ENCODE measurements at regions not wholly inside any gene's neighbourhood (a gene's known extent, or its start where the extent isn't known, plus 50 kb on each side); places are given as distances from the start of the nearest gene placed in this dataset.
A peak's percentile ranks its signal among the peaks of the same experiment; 100 is the strongest.

DNA sequence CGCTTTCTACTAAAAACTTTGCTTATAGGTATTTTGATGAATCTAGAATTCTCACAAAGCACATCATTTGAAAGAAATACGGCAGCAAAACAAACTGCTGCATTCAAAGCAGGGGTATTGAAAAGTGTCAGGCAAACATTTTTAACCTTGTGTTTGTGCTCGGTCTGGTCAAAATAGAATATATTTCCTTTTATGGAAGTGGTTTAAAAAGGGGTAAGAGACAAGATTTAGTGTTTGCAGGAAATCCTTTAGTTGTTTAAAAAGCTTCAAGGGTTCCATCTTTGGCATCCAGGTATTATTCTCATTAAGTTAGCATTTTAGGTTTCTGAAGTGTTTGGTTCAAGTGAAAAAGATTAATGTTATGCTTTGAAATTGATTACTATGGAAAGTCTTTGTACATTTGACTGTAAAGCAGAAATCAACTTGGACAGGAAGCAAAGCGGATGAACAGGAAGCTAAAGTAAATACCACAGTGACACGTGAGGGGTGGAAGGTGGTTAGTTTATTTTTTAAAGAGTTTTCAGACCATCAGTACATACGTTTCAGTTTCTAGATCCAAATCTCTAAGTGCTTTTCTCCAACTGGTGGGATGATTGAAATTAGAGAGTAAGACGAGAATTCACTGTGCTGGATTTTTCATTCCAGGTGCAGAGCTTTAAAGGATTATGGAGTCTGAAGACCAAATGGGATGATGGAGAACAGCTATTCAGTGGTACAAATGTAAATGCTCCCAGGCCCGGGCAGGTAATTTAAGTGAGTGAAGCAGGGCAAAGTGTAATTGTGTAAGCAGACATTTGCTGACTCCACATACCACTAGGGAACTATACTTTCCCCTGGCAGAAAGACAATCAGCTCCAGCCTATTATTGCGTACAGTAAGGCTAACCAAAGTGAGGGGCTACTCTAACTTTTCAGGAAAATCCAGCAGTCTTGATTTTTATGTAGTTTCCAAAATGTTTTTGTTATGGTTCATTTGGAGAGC is 341.8 kb upstream of the TBL1XR1 start:
- peaks cover 51% of the 10 kb centered on the region for H3K4me1 ChIP-seq (ENCODE audit: insufficient read depth, low read length, poor library complexity, severe bottlenecking)
- H3K9ac ChIP-seq (ENCODE audit: low read depth, low read length, poor library complexity, severe bottlenecking): peak overlapping the region; percentile 74
- peak overlapping the region; percentile 0; the same call in 1 of the 2 replicates for H2AFZ ChIP-seq (ENCODE audit: low read length)
- H3K27me3 ChIP-seq (ENCODE audit: insufficient read depth, low read length, poor library complexity, severe bottlenecking): no peaks in the 10 kb centered on the region
- no peak for TF ChIP-seq EZH2phosphoT487 (IDR thresholded peaks at IDR 0.05; ENCODE audit: borderline replicate concordance)
- TF ChIP-seq, protein P1, sequence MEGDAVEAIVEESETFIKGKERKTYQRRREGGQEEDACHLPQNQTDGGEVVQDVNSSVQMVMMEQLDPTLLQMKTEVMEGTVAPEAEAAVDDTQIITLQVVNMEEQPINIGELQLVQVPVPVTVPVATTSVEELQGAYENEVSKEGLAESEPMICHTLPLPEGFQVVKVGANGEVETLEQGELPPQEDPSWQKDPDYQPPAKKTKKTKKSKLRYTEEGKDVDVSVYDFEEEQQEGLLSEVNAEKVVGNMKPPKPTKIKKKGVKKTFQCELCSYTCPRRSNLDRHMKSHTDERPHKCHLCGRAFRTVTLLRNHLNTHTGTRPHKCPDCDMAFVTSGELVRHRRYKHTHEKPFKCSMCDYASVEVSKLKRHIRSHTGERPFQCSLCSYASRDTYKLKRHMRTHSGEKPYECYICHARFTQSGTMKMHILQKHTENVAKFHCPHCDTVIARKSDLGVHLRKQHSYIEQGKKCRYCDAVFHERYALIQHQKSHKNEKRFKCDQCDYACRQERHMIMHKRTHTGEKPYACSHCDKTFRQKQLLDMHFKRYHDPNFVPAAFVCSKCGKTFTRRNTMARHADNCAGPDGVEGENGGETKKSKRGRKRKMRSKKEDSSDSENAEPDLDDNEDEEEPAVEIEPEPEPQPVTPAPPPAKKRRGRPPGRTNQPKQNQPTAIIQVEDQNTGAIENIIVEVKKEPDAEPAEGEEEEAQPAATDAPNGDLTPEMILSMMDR (conservative IDR thresholded peaks at IDR 0.05; ENCODE audit: low read length): no peak
- H3K4me3 ChIP-seq (ENCODE audit: low read length, poor library complexity, severe bottlenecking): peak overlapping the region; percentile 64
- H3K9me2 ChIP-seq (replicated peaks; ENCODE audit: low read depth, low read length): no peaks in the 10 kb centered on the region
- H3K9me3 ChIP-seq (ENCODE audit: insufficient read depth, low read depth, low read length): no peaks in the 10 kb centered on the region
- H3F3A ChIP-seq (ENCODE audit: low read depth): peaks cover 19% of the 10 kb centered on the region
- H3K4me2 ChIP-seq (ENCODE audit: low read depth, low read length, poor library complexity, severe bottlenecking): peak overlapping the region; percentile 68
- H3K36me3 ChIP-seq (ENCODE audit: insufficient read depth, low read length): no peaks in the 10 kb centered on the region
- no peaks in the 10 kb centered on the region for H4K20me1 ChIP-seq (ENCODE audit: insufficient read depth, low read length, poor library complexity, severe bottlenecking)
- H3K79me2 ChIP-seq (ENCODE audit: insufficient read depth, low read length): no peaks in the 10 kb centered on the region

DNA sequence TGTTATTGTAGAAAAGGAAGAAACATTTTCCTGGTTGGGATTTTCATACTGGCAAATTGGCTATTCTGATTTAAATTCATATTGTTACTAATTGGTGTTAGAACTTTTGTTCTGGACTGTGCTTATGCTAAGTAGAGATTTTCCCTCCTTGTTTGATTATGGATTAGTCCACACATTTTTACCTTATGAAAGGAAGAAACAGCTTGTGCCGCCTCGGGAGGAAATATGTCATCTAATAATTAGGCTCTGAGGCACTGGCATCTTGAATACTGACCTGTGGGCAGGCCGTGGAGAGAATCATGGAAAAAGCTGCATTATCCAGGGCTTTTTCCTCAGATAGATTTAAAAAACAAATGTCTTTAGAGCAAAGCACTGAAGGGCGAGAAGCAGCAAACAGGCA is 344.3 kb upstream of the TBL1XR1 start:
- peak overlapping the region; percentile 4 for H3K9ac ChIP-seq (ENCODE audit: low read depth, low read length, poor library complexity, severe bottlenecking)
- H3K27me3 ChIP-seq (ENCODE audit: insufficient read depth, low read length, poor library complexity, severe bottlenecking): no peaks in the 10 kb centered on the region
- peaks cover 60% of the 10 kb centered on the region for H3K4me1 ChIP-seq (ENCODE audit: insufficient read depth, low read length, poor library complexity, severe bottlenecking)
- peaks cover 19% of the 10 kb centered on the region for H3F3A ChIP-seq (ENCODE audit: low read depth)
- no peaks in the 10 kb centered on the region for H3K79me2 ChIP-seq (ENCODE audit: insufficient read depth, low read length)
- no peak overlapping the region for H3K4me3 ChIP-seq (ENCODE audit: low read length, poor library complexity, severe bottlenecking)
- no peaks in the 10 kb centered on the region for H3K36me3 ChIP-seq (ENCODE audit: insufficient read depth, low read length)
- no peaks in the 10 kb centered on the region for H4K20me1 ChIP-seq (ENCODE audit: insufficient read depth, low read length, poor library complexity, severe bottlenecking)
- H3K9me2 ChIP-seq (replicated peaks; ENCODE audit: low read depth, low read length): no peaks in the 10 kb centered on the region
- H3K9me3 ChIP-seq (ENCODE audit: insufficient read depth, low read depth, low read length): no peaks in the 10 kb centered on the region
- TF ChIP-seq, protein P1 (conservative IDR thresholded peaks at IDR 0.05; ENCODE audit: low read length): no peak
- no peak for TF ChIP-seq EZH2phosphoT487 (IDR thresholded peaks at IDR 0.05; ENCODE audit: borderline replicate concordance)
- H3K4me2 ChIP-seq (ENCODE audit: low read depth, low read length, poor library complexity, severe bottlenecking): no peak overlapping the region
- 0 out of 2 replicates have a peak overlapping the region, but pooled peaks have one; percentile 10 for H2AFZ ChIP-seq (ENCODE audit: low read length)

DNA sequence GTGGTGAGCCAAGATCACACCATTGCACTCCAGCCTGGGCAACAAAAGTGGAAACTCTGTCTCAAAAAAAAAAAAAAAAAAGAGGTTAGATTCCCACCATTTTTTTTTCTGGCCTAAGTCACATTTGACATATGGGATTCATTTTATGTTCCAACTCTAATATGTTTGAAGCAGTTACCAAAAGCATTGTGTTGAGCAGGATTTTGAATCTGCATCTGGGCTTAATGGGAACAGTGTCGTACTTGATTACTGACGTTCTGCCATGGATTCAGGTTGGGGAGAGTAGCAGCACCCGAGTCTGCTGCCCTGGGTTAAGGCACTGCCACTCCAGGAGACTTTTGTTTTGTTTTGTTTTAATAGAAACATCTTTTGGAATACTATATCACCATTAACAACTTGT is 348.7 kb upstream of the TBL1XR1 start:
- H2AFZ ChIP-seq (ENCODE audit: low read length): no peak overlapping the region
- H3K36me3 ChIP-seq (ENCODE audit: insufficient read depth, low read length): no peaks in the 10 kb centered on the region
- no peak overlapping the region for H3K4me3 ChIP-seq (ENCODE audit: low read length, poor library complexity, severe bottlenecking)
- H3K9ac ChIP-seq (ENCODE audit: low read depth, low read length, poor library complexity, severe bottlenecking): no peak overlapping the region
- no peak overlapping the region for H3K4me2 ChIP-seq (ENCODE audit: low read depth, low read length, poor library complexity, severe bottlenecking)
- H3K9me3 ChIP-seq (ENCODE audit: insufficient read depth, low read depth, low read length): no peaks in the 10 kb centered on the region
- no peaks in the 10 kb centered on the region for H3K9me2 ChIP-seq (replicated peaks; ENCODE audit: low read depth, low read length)
- H3K4me1 ChIP-seq (ENCODE audit: insufficient read depth, low read length, poor library complexity, severe bottlenecking): peaks cover 27% of the 10 kb centered on the region
- no peaks in the 10 kb centered on the region for H3K27me3 ChIP-seq (ENCODE audit: insufficient read depth, low read length, poor library complexity, severe bottlenecking)
- no peak for TF ChIP-seq EZH2phosphoT487 (IDR thresholded peaks at IDR 0.05; ENCODE audit: borderline replicate concordance)
- TF ChIP-seq, protein P1 (conservative IDR thresholded peaks at IDR 0.05; ENCODE audit: low read length): no peak
- H3K79me2 ChIP-seq (ENCODE audit: insufficient read depth, low read length): no peaks in the 10 kb centered on the region
- H3F3A ChIP-seq (ENCODE audit: low read depth): no peaks in the 10 kb centered on the region
- H4K20me1 ChIP-seq (ENCODE audit: insufficient read depth, low read length, poor library complexity, severe bottlenecking): no peaks in the 10 kb centered on the region

All from Loucy (cell line).